Suppressor macrophage treated with lipopolysaccharide for 1 hour (primary cell): ENCODE measurements at regions not wholly inside any gene's neighbourhood (a gene's known extent, or its start where the extent isn't known, plus 50 kb on each side); places are given as distances from the start of the nearest gene placed in this dataset.
"Not testable (repeated sequence)": the region's sequence is repeated elsewhere in the genome, so short reads cannot be mapped to it uniquely, and the experiment has no call there.

Experiments used
- DNase-seq, 3 donors: peaks; one replicate each; pipeline ENCODE4 v3.0.0-alpha.2; 2020 to 2022

DNA sequence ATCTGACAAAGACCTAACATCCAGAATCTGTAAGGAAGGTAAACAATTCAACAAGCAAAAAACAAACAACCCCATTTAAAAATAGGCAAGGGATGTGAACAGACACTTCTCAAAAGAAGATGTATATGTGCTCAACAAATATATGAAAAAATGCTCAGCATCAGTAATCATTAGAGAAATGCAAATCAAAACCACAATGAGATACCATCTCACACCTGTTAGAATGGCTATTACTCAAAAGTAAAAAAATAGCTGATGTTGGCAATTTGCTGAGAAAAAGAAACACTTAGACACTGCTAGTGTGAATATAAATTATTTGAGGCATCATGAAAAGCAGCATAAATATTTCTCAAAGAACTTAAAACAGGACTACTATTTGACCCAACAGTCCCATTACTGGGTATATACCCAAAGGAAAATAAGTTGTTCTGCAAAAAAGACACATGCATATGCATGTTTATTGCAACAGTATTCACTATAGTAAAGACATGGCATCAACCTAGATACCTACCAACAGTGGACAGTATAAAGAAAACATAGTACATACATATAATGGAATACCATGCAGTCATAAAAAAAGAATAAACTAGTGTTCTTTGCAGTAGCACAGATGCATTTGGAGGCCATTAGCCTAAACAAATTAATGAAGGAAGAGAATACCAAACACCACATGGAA is 980.1 kb downstream of the KCNMA1 start:
- no peak for DNase-seq

DNA sequence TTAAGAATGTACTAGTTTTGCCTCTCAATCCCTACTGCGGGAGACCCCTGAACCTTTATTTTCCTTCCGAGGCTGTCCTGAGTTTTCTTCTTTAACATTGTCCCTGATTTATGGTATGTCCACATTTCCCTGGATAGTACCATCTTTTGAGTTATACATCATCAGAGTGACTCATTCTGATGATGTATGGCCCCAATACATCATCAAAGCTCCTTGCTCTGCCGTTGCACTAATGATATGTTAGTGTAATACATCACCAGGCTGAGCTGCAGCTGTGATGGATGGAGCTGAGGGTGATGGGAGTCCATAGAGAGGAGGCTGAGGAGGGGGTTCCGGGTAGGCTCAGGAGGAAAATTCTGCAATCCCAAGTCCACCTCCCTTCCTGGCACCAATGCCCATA is 986.5 kb downstream of the KCNMA1 start:
- peak in 1 of 3 donors; percentile 29 for DNase-seq

GRCh38 chr10:76649723-76650127 is 987.9 kb downstream of the KCNMA1 start:
- peak; percentile 75 to 83 (median 78) for DNase-seq

DNA sequence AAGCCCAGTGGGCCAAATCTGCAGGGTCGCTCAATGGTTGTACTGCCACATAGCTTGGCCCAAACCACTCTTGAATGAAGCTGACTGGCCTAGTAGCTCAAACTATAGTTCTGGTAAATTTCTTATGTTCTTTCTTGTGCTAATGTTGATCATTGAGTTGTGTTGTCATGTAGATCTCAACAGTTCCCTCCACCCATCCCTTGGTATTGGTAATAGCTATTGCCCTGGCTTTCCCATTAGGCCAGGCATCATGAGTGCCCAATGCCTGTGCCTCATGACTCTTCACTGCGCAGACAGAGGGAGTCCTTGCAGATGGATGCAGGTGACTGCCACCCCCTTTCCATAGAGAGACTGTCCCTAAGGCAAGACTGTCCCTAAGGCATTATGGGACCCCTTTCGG is 988.4 kb downstream of the KCNMA1 start:
- no peak for DNase-seq

- DNase-seq, result no peak
Observed at GRCh38 chr10:76647301-76647700, 990.3 kb downstream of the KCNMA1 start.

GRCh38 chr10:76645341-76645740 is 992.3 kb downstream of the KCNMA1 start:
- no peak for DNase-seq

DNA sequence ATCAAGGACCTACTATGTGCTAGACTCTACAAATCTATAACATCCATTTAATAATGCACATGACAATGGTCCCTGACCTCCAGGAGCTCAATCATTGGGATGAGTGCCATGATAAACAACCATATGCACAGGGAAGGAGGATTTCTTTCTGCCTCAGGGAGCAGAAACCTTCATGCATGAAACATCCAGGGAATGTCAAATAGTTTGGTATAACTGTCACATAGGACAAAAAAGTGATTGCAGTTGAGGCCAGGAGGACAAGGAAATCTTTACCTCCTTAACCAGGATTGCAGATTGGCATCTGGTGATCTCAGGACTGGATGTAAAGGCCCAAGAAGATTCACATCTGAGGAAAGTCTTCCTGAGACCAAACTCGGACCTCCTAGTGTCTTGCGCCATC is 993.1 kb downstream of the KCNMA1 start:
- no peak for DNase-seq

GRCh38 chr10:76643511-76643911 is 994.1 kb downstream of the KCNMA1 start:
- no peak for DNase-seq

GRCh38 chr10:76642358-76642757 is 995.2 kb downstream of the KCNMA1 start:
- no peak for DNase-seq

DNA sequence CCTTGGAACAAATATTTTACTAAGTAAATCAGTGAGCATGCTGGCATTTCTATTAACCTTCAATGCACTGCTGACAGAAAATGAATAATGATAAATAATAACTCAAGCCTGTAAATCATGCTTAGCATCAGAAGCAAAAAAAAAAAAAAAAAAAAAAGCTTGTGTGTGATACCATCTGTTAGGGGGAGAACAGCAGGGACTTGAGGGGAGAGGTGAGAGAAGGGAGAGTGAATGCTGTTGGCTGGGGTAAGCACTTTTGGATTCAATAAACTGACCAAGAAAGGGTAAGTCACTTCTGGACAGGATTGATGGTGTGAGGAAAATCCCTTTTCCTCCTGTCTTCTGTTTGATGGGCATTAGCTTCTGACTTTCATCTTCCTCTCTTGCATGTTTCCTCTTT is 996.4 kb downstream of the KCNMA1 start:
- DNase-seq, result no peak

DNA sequence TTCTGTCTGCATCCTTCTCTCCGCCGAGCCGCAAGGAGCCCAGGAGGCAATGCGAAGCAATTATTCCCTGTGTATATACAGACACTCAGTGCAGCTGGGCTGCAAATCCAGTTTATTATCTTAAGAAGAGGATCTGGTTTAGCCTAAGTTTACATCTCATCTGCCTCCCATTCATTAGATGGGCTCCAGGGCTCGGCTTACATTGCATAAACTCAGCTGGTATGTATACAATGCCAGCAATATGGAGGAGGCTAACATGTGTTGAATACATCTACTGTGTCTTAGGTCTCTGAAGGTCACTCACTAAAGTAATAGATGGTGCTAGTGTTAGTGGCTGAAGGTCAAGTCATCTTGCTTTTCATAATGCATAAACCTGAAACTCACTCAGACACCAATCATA is 996.8 kb downstream of the KCNMA1 start:
- no peak for DNase-seq

DNA sequence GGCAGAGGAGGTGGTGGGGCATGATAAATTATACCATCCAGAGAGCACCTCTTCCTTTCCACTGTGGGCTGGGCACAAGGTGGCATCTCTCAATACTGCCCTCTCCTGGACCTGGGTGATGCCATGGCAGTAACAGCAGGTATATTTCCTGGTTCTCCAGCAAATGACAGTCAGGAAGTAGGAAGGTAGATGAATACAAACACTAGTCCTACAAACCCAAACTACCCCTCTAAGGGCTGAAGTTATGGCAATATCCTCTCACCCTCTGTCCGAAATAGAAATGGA is 1004.9 kb downstream of the KCNMA1 start:
- peak in 2 of 3 donors; percentile 15 to 22 for DNase-seq

GRCh38 chr10:76631884-76632766 is 1005.5 kb downstream of the KCNMA1 start:
- no peak for DNase-seq

DNA sequence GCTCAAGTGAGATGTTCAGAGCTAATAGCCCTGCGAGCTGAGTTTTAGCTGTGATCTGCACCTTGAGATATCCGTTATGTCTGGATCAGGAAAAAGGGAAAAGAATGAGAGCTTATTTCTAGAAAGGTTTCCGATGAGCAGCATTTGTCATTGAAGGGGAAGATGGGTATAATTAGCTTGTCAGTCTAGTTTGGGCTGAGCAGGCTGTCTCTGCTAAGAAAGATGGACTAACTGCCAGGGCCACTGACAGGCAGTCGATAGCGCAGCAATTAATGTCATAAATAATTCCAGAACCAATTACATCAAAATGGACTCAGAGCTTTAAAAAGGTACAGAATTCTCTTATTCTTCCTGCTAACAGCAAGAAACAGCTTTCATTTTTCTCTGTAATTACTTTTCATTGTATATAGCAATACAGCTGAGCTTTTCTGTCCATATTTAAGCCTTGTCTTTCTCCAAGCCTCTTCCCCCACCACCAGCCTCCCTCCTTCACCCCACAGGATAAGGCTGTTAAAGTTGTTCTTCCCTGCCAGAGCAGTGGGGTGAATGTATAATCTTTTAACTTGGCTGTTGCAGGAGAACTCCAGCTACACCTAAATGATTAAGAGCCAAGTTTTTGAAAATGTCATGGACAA is 1006.5 kb downstream of the KCNMA1 start:
- no peak for DNase-seq

DNA sequence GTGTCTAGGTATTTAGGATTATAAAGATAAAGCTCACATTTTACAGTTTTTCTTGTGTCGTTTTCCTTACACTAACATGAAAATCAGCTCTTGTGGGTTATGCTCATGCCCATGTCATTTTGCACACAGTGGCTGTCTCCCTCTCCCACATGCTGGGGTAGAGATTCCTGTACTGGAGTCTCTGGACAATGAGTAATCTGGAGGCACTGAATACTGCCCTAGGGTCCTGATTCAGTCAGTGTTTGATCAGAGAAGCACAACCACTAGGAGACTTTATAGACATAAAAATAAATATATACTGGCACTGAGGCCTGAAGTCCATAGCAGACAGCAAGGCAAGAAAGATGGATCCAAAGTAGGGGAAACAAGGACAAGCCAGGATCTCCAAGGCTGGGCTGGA is 1008.8 kb downstream of the KCNMA1 start:
- DNase-seq, result no peak

GRCh38 chr10:76626386-76626785 is 1011.2 kb downstream of the KCNMA1 start:
- DNase-seq, result no peak

DNA sequence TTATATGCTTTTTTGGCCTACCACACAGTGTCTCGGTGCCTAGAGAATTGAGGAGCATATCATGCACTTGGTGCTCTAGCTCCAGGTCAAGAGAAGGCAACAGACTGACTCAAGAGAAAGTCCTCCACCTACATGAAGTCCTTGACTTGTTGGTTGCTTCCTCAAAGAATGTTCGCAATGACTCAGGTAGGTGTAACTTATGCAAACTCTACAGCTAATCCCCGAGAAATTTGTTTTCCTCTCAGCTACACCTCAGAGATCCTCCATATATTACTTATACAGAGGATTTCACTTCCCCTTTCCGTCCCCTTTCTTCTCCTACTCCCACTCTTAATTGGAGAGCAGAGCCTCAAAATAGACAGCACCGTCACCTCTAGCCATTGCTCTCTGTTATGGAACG is 1013.1 kb downstream of the KCNMA1 start:
- DNase-seq, result peak; percentile 43 to 50 (median 46)

GRCh38 chr10:76621886-76622620 is 1015.6 kb downstream of the KCNMA1 start:
- no peak for DNase-seq

- DNase-seq, result no peak
Observed at GRCh38 chr10:76618641-76619040, 1019.0 kb downstream of the KCNMA1 start.

- DNase-seq, result no peak
Observed at GRCh38 chr10:76618171-76618570, 1019.4 kb downstream of the KCNMA1 start.

DNA sequence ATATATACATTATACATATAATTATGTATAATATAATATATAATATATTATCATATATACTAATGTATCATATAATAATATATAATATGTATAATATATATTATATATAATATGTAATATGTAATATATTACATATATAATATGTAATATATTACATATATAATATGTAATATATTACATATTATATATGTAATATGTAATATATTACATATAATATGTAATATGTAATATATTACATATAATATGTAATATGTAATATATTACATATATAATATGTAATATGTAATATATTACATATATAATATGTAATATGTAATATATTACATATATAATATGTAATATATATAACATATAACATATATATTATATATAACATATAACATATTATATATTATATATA is 1020.9 kb downstream of the KCNMA1 start:
- not testable (repeated sequence) for DNase-seq

GRCh38 chr10:76615049-76615448 is 1022.6 kb downstream of the KCNMA1 start:
- no peak for DNase-seq
